ENCODE measurements at regions not wholly inside any gene's neighbourhood (a gene's known extent, or its start where the extent isn't known, plus 50 kb on each side); places are given as distances from the start of the nearest gene placed in this dataset.

DNA sequence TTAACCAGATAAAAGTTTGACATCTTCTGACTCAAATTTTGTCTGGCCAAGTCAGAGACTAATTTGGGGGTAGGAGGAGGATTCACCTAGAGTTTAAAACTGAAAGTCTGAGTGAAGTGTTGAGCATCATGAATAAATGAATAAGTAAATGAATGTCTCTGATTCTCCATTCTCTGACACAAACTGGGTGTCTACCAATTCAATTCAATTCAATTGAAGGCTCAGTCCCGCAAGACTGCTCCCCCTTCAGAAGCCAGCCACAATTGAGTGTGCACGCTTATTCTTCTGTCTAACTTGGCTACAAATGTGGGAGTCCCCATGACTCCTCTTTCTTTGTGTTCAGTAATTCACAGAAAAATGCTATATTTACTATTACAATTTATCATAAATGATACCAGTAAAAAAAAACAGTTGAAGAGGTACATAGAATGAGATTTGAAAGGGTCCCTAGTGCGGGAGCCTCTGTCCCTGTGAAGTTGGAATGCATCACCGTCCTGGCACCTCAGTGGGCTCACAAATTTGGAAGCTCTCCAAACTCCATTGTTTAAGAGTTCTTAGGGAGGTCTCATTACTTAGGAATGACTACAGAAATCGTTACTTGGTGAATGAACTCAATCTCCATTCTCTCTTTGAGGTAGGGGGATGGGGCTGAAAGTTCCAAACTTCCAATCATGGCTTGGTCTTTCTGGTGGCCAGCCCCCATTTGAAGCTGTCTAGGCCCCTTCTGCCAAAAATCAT lies 243.7 kb upstream of the PHYHIPL start:
- no peak for DNase-seq (ENCODE audit: low read depth in 3 of 3, low spot score in 2 of 3)

DNA sequence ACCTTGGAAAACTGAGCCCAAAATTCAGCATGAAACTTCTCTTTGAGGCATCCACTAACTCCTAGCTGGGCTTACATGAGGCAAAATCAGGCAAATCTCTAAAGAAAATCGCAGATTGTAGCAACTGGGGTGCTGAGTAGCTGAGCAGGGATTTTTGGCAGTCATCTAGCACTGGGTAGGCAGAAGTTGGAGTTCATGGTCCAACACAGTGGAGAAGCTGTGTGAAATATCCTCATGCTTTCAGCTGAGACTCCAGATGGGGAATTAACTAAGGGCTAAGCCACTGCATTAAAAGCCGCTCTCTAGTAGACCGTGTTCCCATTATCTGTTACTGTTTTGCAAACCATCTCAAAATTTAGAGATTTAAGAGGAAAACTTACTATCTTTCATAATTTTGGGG lies 240.1 kb upstream of the PHYHIPL start:
- no peak for DNase-seq (ENCODE audit: low read depth in 3 of 3, low spot score in 2 of 3)

DNA sequence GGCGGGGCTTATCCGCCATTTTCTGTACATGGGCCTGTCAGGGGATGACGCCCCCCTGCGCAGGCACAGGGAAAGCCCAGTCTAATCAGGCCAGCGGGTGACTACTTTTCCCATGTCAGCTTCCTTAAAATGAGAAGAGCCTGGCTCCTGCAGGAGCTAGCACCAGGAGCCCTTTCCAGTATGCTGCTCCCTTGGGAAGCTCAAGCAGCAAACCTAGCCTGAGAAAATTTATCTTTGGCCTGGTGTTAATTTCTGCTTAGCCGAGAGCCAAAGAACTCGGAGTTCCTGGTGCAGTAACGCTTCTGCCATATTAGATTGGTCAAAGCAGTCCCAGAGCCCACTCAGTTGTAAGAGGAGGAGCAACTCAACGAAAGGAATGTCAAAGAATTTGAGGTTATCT lies 239.0 kb upstream of the PHYHIPL start:
- DNase-seq (ENCODE audit: low read depth in 3 of 3, low spot score in 2 of 3): no peak

- DNase-seq (ENCODE audit: low read depth in 3 of 3, low spot score in 2 of 3): no peak
Observed at GRCh38 chr10:58942724-58943123, 233.7 kb upstream of the PHYHIPL start.

DNA sequence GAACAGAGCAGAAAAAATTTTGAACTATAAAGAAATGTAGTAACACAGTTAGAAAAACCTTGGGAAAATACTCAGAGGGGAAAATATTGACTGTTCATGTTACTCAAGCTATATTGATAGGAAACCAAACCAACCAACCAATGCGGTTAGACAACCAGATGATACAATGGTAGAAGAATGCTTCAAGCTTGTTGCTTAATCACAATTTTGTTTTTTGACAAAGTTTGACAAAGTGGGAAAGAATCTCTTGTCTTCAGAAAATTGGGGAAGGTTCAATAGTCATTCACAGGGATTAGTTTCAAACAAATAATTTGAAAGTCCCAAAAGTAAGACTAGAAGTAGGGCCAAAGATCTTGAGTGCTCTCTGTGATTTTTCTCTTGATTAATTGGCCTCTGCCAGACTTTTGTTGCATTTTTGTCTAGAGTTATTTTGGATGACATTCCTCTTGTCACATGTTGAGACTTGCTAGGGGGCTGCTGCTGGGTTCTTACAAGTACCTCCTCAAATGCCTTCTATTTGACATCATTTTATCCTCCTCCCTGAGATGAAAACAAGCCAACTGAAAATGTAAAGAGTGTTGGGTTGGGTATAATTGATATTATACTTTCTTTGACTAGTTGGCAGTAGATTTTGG lies 233.1 kb upstream of the PHYHIPL start:
- no peak for DNase-seq (ENCODE audit: low read depth in 3 of 3, low spot score in 2 of 3)

- no peak for DNase-seq (ENCODE audit: low read depth in 3 of 3, low spot score in 2 of 3)
Observed at GRCh38 chr10:58943960-58944359, 232.5 kb upstream of the PHYHIPL start.

DNA sequence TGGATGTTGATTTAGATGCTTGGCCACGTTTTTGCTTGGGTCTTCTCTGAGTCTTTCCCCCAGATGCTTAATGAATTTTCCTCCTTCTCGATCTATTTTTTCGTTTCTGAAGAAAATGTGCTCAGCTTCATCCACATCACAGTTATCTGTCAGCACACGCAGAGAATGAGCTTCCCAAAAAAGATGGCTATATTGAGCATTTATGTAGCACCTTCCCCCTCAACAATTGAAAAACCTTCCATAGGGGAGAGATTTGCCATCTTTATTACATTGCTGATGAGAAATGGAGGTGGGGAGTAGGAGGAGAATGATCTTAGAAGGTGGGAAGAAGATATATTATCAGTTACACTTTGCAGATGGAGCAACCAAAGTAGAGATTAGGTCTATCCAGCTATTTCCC lies 228.1 kb upstream of the PHYHIPL start:
- DNase-seq (ENCODE audit: low read depth in 3 of 3, low spot score in 2 of 3): no peak

DNA sequence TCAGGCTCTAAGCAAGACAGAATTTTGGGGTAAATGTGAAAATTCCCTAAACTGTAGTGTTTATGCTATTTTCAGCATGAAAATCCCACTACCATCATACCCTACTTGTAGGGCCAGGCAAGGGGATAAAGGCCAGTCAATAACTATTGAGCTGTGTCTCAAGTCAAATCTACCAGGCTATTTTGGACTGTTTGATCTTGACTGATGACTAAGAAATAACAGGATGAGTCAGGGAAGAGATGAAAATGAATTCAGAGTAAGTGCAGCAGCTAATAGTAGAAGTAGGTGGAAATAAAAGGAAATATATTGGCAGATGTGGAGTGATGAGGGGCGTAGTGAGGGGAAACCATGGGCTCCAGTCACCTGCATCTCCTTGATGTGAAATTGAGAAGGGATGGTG lies 225.8 kb upstream of the PHYHIPL start:
- DNase-seq (ENCODE audit: low read depth in 3 of 3, low spot score in 2 of 3): no peak

DNA sequence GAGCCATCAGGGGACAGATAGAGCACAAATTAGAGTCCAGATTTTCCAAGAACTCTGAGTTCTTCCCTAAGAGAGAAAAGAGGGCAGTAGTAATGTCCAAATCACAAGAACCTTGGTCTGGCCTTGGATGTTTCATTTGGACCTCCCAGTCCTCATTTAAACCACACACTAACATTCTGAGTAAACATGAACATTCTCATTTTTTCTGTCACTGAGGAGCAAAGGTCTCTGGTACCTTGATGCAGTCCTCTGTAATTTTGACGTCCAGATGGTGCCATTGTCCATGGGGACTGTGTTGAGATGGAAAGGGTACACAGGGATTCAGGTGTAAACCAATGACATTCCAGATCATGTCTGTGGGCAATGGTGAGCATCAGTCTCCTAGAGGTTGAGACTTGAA lies 225.4 kb upstream of the PHYHIPL start:
- DNase-seq (ENCODE audit: low read depth in 3 of 3, low spot score in 2 of 3): no peak

- no peak for DNase-seq (ENCODE audit: low read depth in 3 of 3, low spot score in 2 of 3)
Observed at GRCh38 chr10:58951746-58952145, 224.7 kb upstream of the PHYHIPL start.

DNA sequence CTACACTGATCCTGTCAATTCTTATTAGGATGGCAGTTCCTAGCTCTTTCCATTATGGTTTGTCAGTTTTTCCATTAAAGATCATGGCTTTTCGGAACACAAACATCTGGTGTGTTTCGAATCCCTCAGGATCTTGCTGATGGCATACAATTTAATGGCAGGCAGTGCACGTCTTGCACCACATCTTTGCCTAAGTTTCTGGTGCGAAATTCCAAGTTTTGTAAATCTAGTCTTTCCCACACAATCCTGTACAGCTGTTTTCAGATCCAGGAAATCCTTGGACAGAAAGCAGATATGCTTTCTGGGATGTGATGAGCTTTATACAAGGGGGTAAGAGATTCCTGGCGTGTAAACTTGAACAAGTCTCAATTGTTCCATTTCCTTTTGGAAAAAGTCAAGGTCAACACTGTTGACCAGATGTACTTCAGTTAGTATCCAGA lies 224.3 kb upstream of the PHYHIPL start:
- no peak for DNase-seq (ENCODE audit: low read depth in 3 of 3, low spot score in 2 of 3)

- peak in 1 of 3 donors; percentile 52 for DNase-seq (ENCODE audit: low read depth in 3 of 3, low spot score in 2 of 3)
Observed at GRCh38 chr10:58952747-58953466, 223.5 kb upstream of the PHYHIPL start.

- DNase-seq (ENCODE audit: low read depth in 3 of 3, low spot score in 2 of 3): no peak
Observed at GRCh38 chr10:58954178-58954577, 222.3 kb upstream of the PHYHIPL start.

DNA sequence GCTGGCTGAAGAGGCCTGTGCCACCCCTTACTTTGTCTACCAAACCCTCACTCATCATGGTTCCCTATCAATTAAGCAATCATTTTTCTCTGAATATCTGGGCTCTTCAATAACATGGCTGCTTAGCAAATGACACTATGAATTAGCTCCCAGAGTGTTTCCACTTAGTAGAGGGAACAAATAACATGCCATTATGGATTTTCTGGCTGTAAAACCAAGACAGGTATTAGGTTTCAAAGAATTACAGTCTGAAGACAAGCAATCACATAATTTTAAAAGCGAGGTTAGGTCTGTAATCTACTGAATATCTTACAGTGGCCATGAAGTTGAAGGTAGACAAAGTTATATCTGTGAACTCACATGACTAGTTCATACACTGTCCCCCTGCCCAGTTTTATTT lies 220.8 kb upstream of the PHYHIPL start:
- no peak for DNase-seq (ENCODE audit: low read depth in 3 of 3, low spot score in 2 of 3)

DNA sequence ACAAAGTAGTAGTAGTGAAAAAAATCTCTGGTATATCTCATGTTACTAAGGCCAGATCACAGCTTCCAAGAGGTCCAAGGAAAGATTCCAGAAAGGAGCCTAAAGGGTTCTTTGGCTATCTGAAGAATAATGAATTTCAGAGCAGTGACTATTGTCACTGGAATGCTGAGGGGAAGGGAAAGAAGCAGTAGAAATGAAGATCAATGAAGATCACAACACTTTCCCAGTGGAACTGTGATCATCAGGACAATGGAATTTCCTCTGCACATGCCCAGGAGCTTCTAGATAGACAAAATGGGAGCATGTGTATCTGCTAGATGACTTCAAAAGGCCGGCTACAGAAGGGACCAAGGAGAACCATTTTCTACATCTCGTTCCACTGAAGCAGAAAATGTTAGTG lies 219.5 kb upstream of the PHYHIPL start:
- DNase-seq (ENCODE audit: low read depth in 3 of 3, low spot score in 2 of 3): no peak

- no peak for DNase-seq (ENCODE audit: low read depth in 3 of 3, low spot score in 2 of 3)
Observed at GRCh38 chr10:58957517-58957916, 218.9 kb upstream of the PHYHIPL start.

DNA sequence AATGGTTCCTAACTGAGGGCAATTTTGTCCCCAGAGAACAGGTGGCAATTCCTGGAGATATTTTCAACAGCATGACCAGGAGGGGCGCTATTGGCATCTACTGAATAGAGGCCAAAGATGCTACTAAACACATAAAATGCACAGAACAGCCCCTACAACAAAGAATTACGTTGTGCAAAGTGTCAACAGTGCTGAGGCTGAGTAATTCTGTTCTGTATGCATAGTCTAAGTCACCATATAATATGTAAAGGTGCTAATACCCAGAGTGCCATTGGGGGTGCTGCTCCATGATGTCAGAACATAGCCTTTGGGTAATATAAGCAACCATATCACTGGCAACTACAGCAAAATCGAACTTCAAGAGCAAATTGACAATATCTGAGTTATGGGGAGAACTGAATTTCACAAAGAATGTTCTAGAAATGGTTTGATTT lies 213.3 kb upstream of the PHYHIPL start:
- no peak for DNase-seq (ENCODE audit: low read depth in 3 of 3, low spot score in 2 of 3)

- DNase-seq (ENCODE audit: low read depth in 3 of 3, low spot score in 2 of 3): no peak
Observed at GRCh38 chr10:58963723-58964124, 212.7 kb upstream of the PHYHIPL start.

- DNase-seq (ENCODE audit: low read depth in 3 of 3, low spot score in 2 of 3): no peak
Observed at GRCh38 chr10:58965855-58966254, 210.6 kb upstream of the PHYHIPL start.

- DNase-seq (ENCODE audit: low read depth in 3 of 3, low spot score in 2 of 3): no peak
Observed at GRCh38 chr10:58967551-58968388, 208.7 kb upstream of the PHYHIPL start.

GRCh38 chr10:58968389-58968755 lies 208.1 kb upstream of the PHYHIPL start:
- DNase-seq (ENCODE audit: low read depth in 3 of 3, low spot score in 2 of 3): no peak

Data from right renal cortex interstitium (tissue), 3 donors.